H9 (cell line): ENCODE measurements at regions not wholly inside any gene's neighbourhood (a gene's known extent, or its start where the extent isn't known, plus 50 kb on each side); places are given as distances from the start of the nearest gene placed in this dataset.

ENCODE experiments used
- DNase-seq: peaks from one replicate; pipeline ENCODE4 v3.0.0-alpha.2; 2017
- H2AFZ ChIP-seq: one replicate; pipeline ENCODE4 v1.6.1; 2013; ENCODE audit warnings: mild to moderate bottlenecking, low read length, control low read depth, moderate library complexity
- H2AK5ac ChIP-seq: 2 replicates; pipeline ENCODE4 v1.6.1; 2013; ENCODE audit warnings: low read length, control low read depth, mixed read lengths; ENCODE audit not compliant: insufficient read length
- H2BK120ac ChIP-seq: one replicate; pipeline ENCODE4 v1.6.1; 2013; ENCODE audit warnings: low read depth, mild to moderate bottlenecking, low read length, control low read depth, inconsistent platforms; ENCODE audit not compliant: poor library complexity, severe bottlenecking
- H2BK12ac ChIP-seq: 2 replicates; pipeline ENCODE4 v1.6.1; 2013; ENCODE audit warnings: low read length, control low read depth, mixed read lengths, low read depth; ENCODE audit not compliant: insufficient read length
- H2BK15ac ChIP-seq: 2 replicates; pipeline ENCODE4 v1.6.1; 2013; ENCODE audit warnings: low read depth, low read length, control low read depth
- H2BK20ac ChIP-seq: one replicate; pipeline ENCODE4 v1.6.1; 2013; ENCODE audit warnings: low read depth, mild to moderate bottlenecking, low read length, control low read depth, inconsistent platforms; ENCODE audit not compliant: poor library complexity, severe bottlenecking
- H2BK5ac ChIP-seq: 2 replicates; pipeline ENCODE4 v1.6.1; 2013; ENCODE audit warnings: low read length, control low read depth, mixed read lengths; ENCODE audit not compliant: insufficient read length
- H3K14ac ChIP-seq: 2 replicates; pipeline ENCODE4 v1.6.1; 2013; ENCODE audit warnings: low read length, control low read depth; ENCODE audit not compliant: insufficient read depth
- H3K18ac ChIP-seq: 2 replicates; pipeline ENCODE4 v1.6.1; 2013; ENCODE audit warnings: low read depth, mild to moderate bottlenecking, mixed read lengths, low read length, control low read depth; ENCODE audit not compliant: insufficient read length
- H3K23ac ChIP-seq: 2 replicates; pipeline ENCODE4 v1.6.1; 2013; ENCODE audit warnings: low read length, control low read depth, mixed read lengths, low read depth; ENCODE audit not compliant: insufficient read length
- H3K23me2 ChIP-seq: 2 replicates; pipeline ENCODE4 v1.6.1; 2013; ENCODE audit warnings: low read depth, mild to moderate bottlenecking, mixed read lengths, low read length, control low read depth; ENCODE audit not compliant: insufficient read length, poor library complexity, severe bottlenecking
- H3K27ac ChIP-seq: 2 replicates; pipeline ENCODE4 v1.5.1; 2013; ENCODE audit warnings: low read length, control low read depth, mixed read lengths, low read depth; ENCODE audit not compliant: insufficient read length
- H3K27me3 ChIP-seq: 2 replicates; pipeline ENCODE4 v1.6.1; 2013; ENCODE audit warnings: low read length, control low read depth, inconsistent platforms; ENCODE audit not compliant: insufficient read depth
- H3K4ac ChIP-seq: 2 replicates; pipeline ENCODE4 v1.6.1; 2013; ENCODE audit warnings: low read depth, mild to moderate bottlenecking, control low read depth, inconsistent platforms, low read length, moderate library complexity
- H3K4me1 ChIP-seq: 2 replicates; pipeline ENCODE4 v1.6.1; 2013; ENCODE audit warnings: low read length, control low read depth, inconsistent platforms; ENCODE audit not compliant: insufficient read depth
- H3K4me2 ChIP-seq: 2 replicates; pipeline ENCODE4 v1.6.1; 2013; ENCODE audit warnings: low read length, control low read depth, mixed read lengths; ENCODE audit not compliant: insufficient read length, insufficient read depth
- H3K56ac ChIP-seq: 2 replicates; pipeline ENCODE4 v1.6.1; 2013; ENCODE audit warnings: low read depth, mild to moderate bottlenecking, mixed read lengths, low read length, control low read depth; ENCODE audit not compliant: insufficient read length
- H3K79me1 ChIP-seq: 2 replicates; pipeline ENCODE4 v1.6.1; 2013; ENCODE audit warnings: low read depth, mild to moderate bottlenecking, moderate library complexity, low read length, control low read depth, inconsistent platforms; ENCODE audit not compliant: insufficient read depth, poor library complexity, severe bottlenecking
- H3K79me2 ChIP-seq: 2 replicates; pipeline ENCODE4 v1.6.1; 2013; ENCODE audit warnings: low read length, control low read depth, inconsistent platforms; ENCODE audit not compliant: insufficient read depth
- H3K9ac ChIP-seq: 2 replicates; pipeline ENCODE4 v1.6.1; 2013; ENCODE audit warnings: low read length, control low read depth, mixed read lengths; ENCODE audit not compliant: insufficient read length; ENCODE audit errors: extremely low read depth
- H3K9me3 ChIP-seq: one replicate; pipeline ENCODE4 v1.6.1; 2013; ENCODE audit warnings: low read depth, low read length, inconsistent platforms; ENCODE audit not compliant: control insufficient read depth
- H3T11ph ChIP-seq: one replicate; pipeline ENCODE4 v1.6.1; 2013; ENCODE audit warnings: mild to moderate bottlenecking, low read length, control low read depth, inconsistent platforms
- H4K20me1 ChIP-seq: one replicate; pipeline ENCODE4 v1.6.1; 2013; ENCODE audit not compliant: control insufficient read depth, insufficient read length, insufficient read depth
- H4K5ac ChIP-seq: 2 replicates; pipeline ENCODE4 v1.6.1; 2013; ENCODE audit warnings: low read depth, mild to moderate bottlenecking, mixed read lengths, low read length, control low read depth; ENCODE audit not compliant: insufficient read length
- H4K8ac ChIP-seq: replicated peaks from 2 replicates; pipeline ENCODE4 v1.6.1; 2013; ENCODE audit warnings: low read length, control low read depth, mixed read lengths, low read depth; ENCODE audit not compliant: insufficient read length
- H4K91ac ChIP-seq: 2 replicates; pipeline ENCODE4 v1.6.1; 2013; ENCODE audit warnings: low read depth, mild to moderate bottlenecking, moderate library complexity, mixed read lengths, low read length, control low read depth; ENCODE audit not compliant: insufficient read length
- H3K27ac Mint-ChIP-seq, 3 experiments: 2 replicates in 2 of 3; 3 replicates in 1 of 3; pipeline ENCODE4 v1.8.0; 2020 to 2021; ENCODE audit warnings: mixed read lengths in 3 of 3, mild to moderate bottlenecking in 1 of 3, moderate library complexity in 1 of 3
- H3K27me3 Mint-ChIP-seq: 2 replicates; pipeline ENCODE4 v1.8.0; 2021; ENCODE audit warnings: low read depth, mild to moderate bottlenecking, moderate library complexity, mixed read lengths
- H3K36me3 Mint-ChIP-seq, 3 experiments: 2 replicates in 2 of 3; 3 replicates in 1 of 3; pipeline ENCODE4 v1.8.0; 2020 to 2021; ENCODE audit warnings: low read depth in 3 of 3, mixed read lengths in 3 of 3; ENCODE audit not compliant: insufficient read depth in 1 of 3
- H3K4me1 Mint-ChIP-seq, 2 experiments: 2 replicates each; pipeline ENCODE4 v1.8.0; 2020; ENCODE audit warnings: mixed read lengths in 2 of 2
- H3K4me3 Mint-ChIP-seq, 2 experiments: 2 replicates in 1 of 2; 3 replicates in 1 of 2; pipeline ENCODE4 v1.8.0; 2020 to 2021; ENCODE audit warnings: mild to moderate bottlenecking in 2 of 2, mixed read lengths in 2 of 2, moderate library complexity in 1 of 2
- H3K9me3 Mint-ChIP-seq, 2 experiments: 2 replicates in 1 of 2; 3 replicates in 1 of 2; pipeline ENCODE4 v1.8.0; 2020; ENCODE audit warnings: mild to moderate bottlenecking in 2 of 2, mixed read lengths in 2 of 2, moderate library complexity in 1 of 2
- CTCF ChIP-seq: fragments of 200-600 bp; sonication (generic); conservative IDR thresholded peaks from 3 replicates; pipeline ENCODE4 v1.8.0; 2021; ENCODE audit warnings: antibody characterized with exemption, mild to moderate bottlenecking
- WGBS: extraction: QIAGEN DNeasy Blood & Tissue Kit; methylation state at CpG from one replicate; pipeline ENCODE4 v1.1.7; 2013; ENCODE audit warnings: missing lambda C conversion rate, low lambda C conversion rate, mixed read lengths; ENCODE audit not compliant: insufficient read length; ENCODE audit errors: extremely low coverage; 5-methylcytosine and 5-hydroxymethylcytosine counted together

DNA sequence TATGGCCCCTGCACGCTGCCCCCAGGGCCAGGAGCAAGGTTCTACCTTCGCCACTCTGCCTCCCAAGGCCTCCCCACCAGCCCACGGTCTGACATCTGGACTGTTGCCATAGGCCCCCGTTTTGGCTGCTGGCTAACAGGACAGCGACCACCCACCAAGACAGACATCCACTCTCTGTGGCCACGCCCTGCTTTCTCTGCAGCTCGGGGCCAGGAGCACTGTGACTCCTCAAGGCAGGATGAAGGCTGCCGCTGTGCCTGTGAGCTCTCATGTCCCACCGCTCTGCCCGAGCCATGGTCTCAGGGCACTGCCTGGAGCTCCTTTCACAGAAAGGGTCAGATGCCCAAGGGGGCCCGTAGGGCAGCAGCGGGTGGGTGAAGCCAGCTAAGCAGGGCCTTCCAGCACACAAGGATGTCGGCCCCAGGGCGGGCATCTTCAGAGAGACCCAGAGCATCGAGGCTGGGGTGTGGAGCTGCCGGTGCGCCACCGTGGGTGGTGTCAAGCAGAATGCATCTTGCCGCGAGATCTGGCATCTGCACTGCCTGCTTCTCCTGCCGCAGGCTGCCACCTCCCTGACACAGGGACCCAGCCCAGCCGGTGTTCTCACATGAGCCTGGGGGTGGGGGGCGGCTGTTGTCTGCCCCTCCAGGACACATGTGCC lies 92.2 kb upstream of the ADAMTS2 start:
- Histone ChIP-seq H3K23me2 (no peaks in the 10 kb centered on the region), H3K9me3 (no peaks in the 10 kb centered on the region), H2AK5ac (no peak overlapping the region), H3K9ac (no peak overlapping the region), H3K23ac (no peak overlapping the region), H3K79me1 (no peaks in the 10 kb centered on the region), H3K4ac (no peak overlapping the region), H3K56ac (no peak overlapping the region), H3T11ph (no peak overlapping the region), H3K79me2 (no peaks in the 10 kb centered on the region), H3K14ac (no peak overlapping the region; the same call in 1 of the 2 replicates), H4K8ac (no peak overlapping the region), H2AFZ (no peak overlapping the region), H4K5ac (no peak overlapping the region), H3K18ac (no peak overlapping the region), H3K4me2 (no peak overlapping the region), H3K27me3 (no peaks in the 10 kb centered on the region), H4K91ac (no peak overlapping the region), H3K27ac (no peak overlapping the region), H2BK20ac (no peak overlapping the region), H3K4me1 (no peaks in the 10 kb centered on the region), H4K20me1 (no peaks in the 10 kb centered on the region), H2BK120ac (no peak overlapping the region), H2BK15ac (no peak overlapping the region), H2BK12ac (no peak overlapping the region), H2BK5ac (no peak overlapping the region)
- TF ChIP-seq CTCF = no peak
- H3K27ac Mint-ChIP-seq = no peak overlapping the region; a peak in 1 of 7 replicates
- WGBS = no CpG with 5 or more reads among the region's 23 CpGs
- H3K4me1 Mint-ChIP-seq = no peaks in the 10 kb centered on the region
- peaks cover 1% of the 10 kb centered on the region; the same call in 1 of the 2 replicates for H3K27me3 Mint-ChIP-seq
- H3K4me3 Mint-ChIP-seq = no peak overlapping the region
- peaks cover 12 to 31% of the 10 kb centered on the region in 2 experiments for H3K9me3 Mint-ChIP-seq
- no peak for DNase-seq
- peaks cover 0 to 4% (median 0%) of the 10 kb centered on the region in 3 experiments; a peak in 3 of 7 replicates for H3K36me3 Mint-ChIP-seq
